Neuron (in vitro differentiated cells): ENCODE measurements at regions not wholly inside any gene's neighbourhood (a gene's known extent, or its start where the extent isn't known, plus 50 kb on each side); places are given as distances from the start of the nearest gene placed in this dataset.

Experiments
- H2AFZ ChIP-seq: one replicate; pipeline ENCODE4 v1.6.1; 2013; ENCODE audit warnings: low read depth, mild to moderate bottlenecking, inconsistent platforms, low read length, moderate library complexity
- H3K27me3 ChIP-seq: one replicate; pipeline ENCODE4 v1.6.1; 2013; ENCODE audit warnings: low read length; ENCODE audit not compliant: insufficient read depth
- H3K36me3 ChIP-seq: one replicate; pipeline ENCODE4 v1.6.1; 2013; ENCODE audit warnings: low read length; ENCODE audit not compliant: insufficient read depth
- H3K4me1 ChIP-seq: one replicate; pipeline ENCODE4 v1.6.1; 2013; ENCODE audit warnings: low read length; ENCODE audit not compliant: insufficient read depth
- H3K4me3 ChIP-seq: 2 replicates; pipeline ENCODE4 v1.5.1; 2013; ENCODE audit warnings: mild to moderate bottlenecking, low read length, moderate library complexity
- H3K9me3 ChIP-seq: one replicate; pipeline ENCODE4 v1.6.1; 2013; ENCODE audit warnings: low read length

DNA sequence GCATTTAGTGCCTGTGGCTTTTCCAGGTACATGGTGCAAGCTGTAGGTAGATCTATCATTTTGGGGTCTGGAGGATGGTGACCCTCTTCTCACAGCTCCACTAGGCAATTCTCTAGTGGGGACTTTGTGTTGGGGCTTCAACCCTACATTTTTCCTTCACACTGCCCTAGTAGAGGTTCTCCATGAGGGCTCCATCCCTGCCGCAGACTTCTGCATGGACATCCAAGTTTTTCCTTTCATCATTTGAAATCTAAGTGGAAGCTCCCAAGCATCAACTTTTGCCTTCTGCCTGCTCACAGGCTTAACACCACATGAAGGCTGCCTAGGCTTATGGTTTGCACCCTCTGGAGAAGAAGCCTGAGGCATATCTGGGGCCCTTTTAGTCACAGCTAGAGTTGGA lies 492.7 kb downstream of the PIK3C3 start:
- H3K4me1 ChIP-seq: peaks cover 11% of the 10 kb centered on the region
- no peak overlapping the region for H3K4me3 ChIP-seq
- H3K36me3 ChIP-seq: no peaks in the 10 kb centered on the region
- H3K27me3 ChIP-seq: no peaks in the 10 kb centered on the region
- H3K9me3 ChIP-seq: peaks cover 4% of the 10 kb centered on the region
- H2AFZ ChIP-seq: no peak overlapping the region

DNA sequence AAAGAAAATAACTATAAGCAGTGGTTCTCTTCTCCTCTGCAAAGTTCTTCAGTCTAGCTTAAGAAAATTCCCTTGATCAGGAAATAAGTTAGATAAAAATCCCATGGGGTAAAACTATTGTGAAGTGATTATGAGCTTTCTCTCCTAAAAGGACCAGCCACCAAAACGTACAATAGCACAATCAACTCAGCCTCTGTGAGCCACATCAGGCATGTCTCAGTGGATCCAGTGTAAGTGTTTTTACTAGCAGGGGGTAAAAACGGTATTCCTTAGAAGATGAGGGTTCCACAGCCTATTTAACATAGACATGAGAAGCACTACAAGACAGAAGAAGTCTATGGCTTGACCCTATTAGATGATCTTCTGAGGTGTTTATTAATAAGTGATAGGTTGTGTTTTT lies 503.2 kb downstream of the PIK3C3 start:
- H3K9me3 ChIP-seq: no peaks in the 10 kb centered on the region
- H3K27me3 ChIP-seq: no peaks in the 10 kb centered on the region
- no peaks in the 10 kb centered on the region for H3K4me1 ChIP-seq
- no peak overlapping the region for H2AFZ ChIP-seq
- no peak overlapping the region for H3K4me3 ChIP-seq
- no peaks in the 10 kb centered on the region for H3K36me3 ChIP-seq

DNA sequence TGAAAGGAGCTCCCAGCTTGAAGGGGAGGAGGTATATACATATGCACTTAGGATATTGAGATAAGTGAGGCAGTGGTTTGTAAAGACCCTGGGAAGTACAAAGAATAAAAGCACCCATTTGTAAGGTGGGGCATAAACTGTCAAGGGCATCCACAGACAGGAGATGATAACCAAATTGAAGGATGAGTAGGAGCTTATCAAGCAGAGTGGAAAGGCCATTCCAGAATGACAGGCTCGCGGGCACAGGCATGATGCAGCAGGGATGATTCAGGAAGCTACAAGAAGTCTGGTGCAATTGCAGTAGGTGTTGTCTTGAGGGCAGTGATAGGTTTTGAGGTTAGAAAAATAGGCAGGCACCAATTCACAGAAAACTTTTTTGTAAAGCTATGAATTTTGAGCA lies 504.8 kb downstream of the PIK3C3 start:
- H3K27me3 ChIP-seq: no peaks in the 10 kb centered on the region
- no peak overlapping the region for H3K4me3 ChIP-seq
- H2AFZ ChIP-seq: no peak overlapping the region
- H3K4me1 ChIP-seq: no peaks in the 10 kb centered on the region
- H3K9me3 ChIP-seq: no peaks in the 10 kb centered on the region
- no peaks in the 10 kb centered on the region for H3K36me3 ChIP-seq

DNA sequence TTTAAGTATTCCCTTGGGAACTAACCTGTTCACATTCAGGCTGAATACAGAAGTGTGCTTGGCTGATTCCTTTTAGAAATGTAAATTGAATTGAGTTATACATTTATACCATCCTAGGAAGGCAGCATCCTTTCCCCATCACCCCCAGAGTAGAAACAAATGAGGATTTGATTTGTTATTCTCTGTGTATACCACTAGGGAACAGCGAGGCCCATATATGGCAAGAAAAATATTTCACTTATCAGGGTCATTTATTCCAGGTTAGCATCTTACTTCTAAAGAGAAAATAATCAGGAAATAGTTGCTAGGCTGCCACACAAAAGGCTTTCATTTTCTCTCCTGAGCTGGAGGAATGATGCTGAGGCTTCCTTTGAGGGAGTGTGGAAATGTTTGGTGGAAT lies 516.9 kb downstream of the PIK3C3 start:
- H3K9me3 ChIP-seq: peaks cover 2% of the 10 kb centered on the region
- no peaks in the 10 kb centered on the region for H3K4me1 ChIP-seq
- no peak overlapping the region for H3K4me3 ChIP-seq
- H2AFZ ChIP-seq: no peak overlapping the region
- no peaks in the 10 kb centered on the region for H3K36me3 ChIP-seq
- H3K27me3 ChIP-seq: peaks cover 2% of the 10 kb centered on the region

DNA sequence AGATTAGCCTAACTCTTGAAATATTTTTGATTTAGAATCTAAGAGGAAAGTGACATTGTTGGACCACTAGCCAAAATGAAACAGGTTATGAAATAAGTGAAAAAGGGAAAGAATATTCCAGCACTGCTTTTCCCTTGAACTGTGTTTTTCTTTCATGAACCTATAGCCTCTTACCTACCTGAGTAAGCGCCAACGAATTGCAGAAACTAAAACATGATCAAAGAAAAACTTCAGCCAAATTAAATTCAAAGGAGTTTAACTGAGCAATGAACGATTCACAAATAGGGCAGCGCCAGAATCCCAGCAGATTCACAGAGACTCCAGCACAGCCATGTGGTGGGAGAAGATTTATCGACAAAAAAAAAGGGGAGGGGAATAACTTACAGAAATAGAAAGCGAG lies 518.6 kb downstream of the PIK3C3 start:
- Histone ChIP-seq H3K36me3 (no peaks in the 10 kb centered on the region), H3K4me3 (no peak overlapping the region), H2AFZ (no peak overlapping the region), H3K4me1 (no peaks in the 10 kb centered on the region), H3K27me3 (no peaks in the 10 kb centered on the region), H3K9me3 (peaks cover 2% of the 10 kb centered on the region)

DNA sequence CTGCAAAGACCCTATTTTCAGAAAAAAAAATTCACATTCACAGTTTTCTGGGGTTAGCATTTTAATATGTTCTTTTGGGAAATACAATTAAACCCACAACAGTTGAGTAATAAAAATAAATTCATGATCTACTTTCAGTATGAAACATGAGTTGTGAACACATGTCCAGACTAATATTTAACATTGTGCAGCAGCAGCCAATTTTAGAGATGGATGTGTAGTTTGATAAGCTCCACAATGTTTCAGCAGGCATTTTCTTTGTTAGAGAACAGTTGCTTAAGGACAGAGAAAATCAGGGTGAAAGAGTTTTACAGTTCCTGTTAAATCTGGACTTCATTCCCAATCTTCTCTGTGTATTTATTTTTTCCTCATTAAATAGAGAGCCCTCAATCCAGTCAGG lies 519.5 kb downstream of the PIK3C3 start:
- no peaks in the 10 kb centered on the region for H3K27me3 ChIP-seq
- H3K4me3 ChIP-seq: no peak overlapping the region
- peaks cover 2% of the 10 kb centered on the region for H3K9me3 ChIP-seq
- no peak overlapping the region for H2AFZ ChIP-seq
- H3K36me3 ChIP-seq: no peaks in the 10 kb centered on the region
- H3K4me1 ChIP-seq: no peaks in the 10 kb centered on the region

DNA sequence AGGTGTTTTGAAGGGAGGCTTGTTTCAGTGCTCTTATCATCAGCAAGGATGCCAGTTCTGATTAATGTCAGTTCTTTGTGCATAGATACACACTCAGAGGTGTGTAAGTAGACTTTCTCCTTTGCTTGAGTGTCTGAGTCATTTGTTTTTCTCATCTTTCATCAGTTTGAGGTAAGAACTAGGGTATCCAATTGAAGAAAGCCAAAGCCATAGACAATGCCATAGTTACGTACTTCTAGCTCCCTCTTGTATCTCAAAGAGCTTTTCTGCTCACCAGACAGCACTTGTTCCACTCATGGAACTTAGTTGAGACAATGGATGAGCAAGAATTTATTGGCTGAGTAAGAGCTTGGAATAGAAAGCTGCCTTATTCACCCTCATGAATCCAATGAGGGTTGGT lies 520.1 kb downstream of the PIK3C3 start:
- Histone ChIP-seq H2AFZ (no peak overlapping the region), H3K4me1 (no peaks in the 10 kb centered on the region), H3K27me3 (no peaks in the 10 kb centered on the region), H3K36me3 (no peaks in the 10 kb centered on the region), H3K4me3 (no peak overlapping the region), H3K9me3 (peaks cover 2% of the 10 kb centered on the region)

DNA sequence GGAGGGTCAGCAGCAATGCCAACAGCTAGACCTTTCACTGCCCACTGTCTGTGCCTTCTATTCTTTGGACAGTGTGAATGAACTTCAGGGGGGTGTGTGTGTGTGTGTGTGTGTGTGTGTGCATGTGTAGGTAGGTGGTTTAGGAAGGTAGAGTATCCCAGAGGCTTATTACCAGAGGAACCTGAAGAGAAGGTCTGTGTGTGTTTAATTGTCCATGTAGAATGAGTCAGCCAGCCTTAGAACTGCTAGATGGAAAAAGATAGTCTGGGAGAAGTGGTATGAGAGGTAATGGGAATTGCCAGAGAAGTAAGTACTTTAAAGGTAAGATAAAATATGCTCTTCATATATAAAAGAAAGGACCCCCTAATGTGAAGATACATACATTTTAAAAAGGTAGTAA lies 522.2 kb downstream of the PIK3C3 start:
- no peaks in the 10 kb centered on the region for H3K4me1 ChIP-seq
- no peaks in the 10 kb centered on the region for H3K9me3 ChIP-seq
- no peak overlapping the region for H2AFZ ChIP-seq
- H3K4me3 ChIP-seq: no peak overlapping the region
- H3K36me3 ChIP-seq: no peaks in the 10 kb centered on the region
- no peaks in the 10 kb centered on the region for H3K27me3 ChIP-seq

DNA sequence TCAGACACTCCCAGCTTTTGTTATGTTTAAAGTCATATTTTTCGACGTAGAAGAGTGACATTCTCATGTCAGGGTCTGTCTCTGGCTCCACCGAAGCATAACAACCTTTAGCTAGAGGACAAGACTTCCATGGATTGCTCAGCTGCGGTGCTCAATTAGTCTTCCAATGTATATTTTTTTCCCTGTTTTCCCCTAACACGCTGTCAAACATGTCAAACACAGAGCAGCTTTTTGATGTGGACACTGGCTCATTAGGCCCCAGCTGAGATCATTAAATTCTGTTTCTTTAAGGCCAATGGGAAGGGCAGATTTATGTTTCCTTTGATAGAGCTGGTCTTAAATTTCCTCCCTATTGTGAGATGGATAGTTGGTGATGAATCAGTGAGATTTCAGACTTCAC lies 525.4 kb downstream of the PIK3C3 start:
- H2AFZ ChIP-seq: no peak overlapping the region
- no peak overlapping the region for H3K4me3 ChIP-seq
- H3K27me3 ChIP-seq: no peaks in the 10 kb centered on the region
- H3K4me1 ChIP-seq: no peaks in the 10 kb centered on the region
- H3K36me3 ChIP-seq: no peaks in the 10 kb centered on the region
- no peaks in the 10 kb centered on the region for H3K9me3 ChIP-seq

DNA sequence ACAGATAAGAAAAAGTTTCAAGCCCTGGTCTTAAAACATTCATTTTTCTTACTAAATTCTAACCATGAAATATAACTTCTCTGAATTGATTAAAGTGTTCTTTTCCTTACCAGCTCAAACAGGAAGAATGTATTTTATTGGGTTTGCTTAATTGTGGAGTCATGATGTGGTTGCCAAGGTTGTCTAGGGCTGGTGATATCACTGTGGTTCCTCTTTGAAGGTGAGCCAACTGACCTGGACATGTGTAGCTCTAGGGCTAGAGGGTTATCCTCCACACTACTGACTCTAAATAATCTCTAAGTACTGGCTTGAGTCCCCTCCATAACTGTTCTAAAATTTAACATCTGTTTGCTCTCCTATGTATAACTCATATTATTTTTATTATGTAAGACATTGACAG lies 529.6 kb downstream of the PIK3C3 start:
- H3K4me3 ChIP-seq: no peak overlapping the region
- H3K36me3 ChIP-seq: no peaks in the 10 kb centered on the region
- no peaks in the 10 kb centered on the region for H3K9me3 ChIP-seq
- H3K27me3 ChIP-seq: no peaks in the 10 kb centered on the region
- no peaks in the 10 kb centered on the region for H3K4me1 ChIP-seq
- H2AFZ ChIP-seq: no peak overlapping the region

DNA sequence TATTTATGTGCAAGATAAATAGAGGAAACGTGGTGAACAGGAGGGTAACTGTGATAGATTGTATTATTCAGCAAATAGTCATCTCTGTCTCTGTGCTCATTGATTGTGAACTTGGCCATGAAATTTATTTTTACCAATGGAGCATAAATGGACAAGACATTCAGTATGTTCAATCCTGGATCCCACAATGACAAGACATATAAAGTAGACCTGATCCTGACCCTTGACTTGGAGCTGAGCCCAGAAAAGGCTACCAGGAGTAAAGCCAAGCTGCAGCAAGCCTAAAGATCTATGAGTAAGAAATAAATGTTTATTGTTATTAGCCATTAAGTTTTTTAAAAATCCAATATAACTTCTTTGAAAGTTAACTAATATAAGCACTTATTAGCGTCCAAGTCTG lies 531.2 kb downstream of the PIK3C3 start:
- Histone ChIP-seq H3K4me1 (no peaks in the 10 kb centered on the region), H3K4me3 (no peak overlapping the region), H3K27me3 (no peaks in the 10 kb centered on the region), H3K36me3 (no peaks in the 10 kb centered on the region), H3K9me3 (no peaks in the 10 kb centered on the region), H2AFZ (no peak overlapping the region)

DNA sequence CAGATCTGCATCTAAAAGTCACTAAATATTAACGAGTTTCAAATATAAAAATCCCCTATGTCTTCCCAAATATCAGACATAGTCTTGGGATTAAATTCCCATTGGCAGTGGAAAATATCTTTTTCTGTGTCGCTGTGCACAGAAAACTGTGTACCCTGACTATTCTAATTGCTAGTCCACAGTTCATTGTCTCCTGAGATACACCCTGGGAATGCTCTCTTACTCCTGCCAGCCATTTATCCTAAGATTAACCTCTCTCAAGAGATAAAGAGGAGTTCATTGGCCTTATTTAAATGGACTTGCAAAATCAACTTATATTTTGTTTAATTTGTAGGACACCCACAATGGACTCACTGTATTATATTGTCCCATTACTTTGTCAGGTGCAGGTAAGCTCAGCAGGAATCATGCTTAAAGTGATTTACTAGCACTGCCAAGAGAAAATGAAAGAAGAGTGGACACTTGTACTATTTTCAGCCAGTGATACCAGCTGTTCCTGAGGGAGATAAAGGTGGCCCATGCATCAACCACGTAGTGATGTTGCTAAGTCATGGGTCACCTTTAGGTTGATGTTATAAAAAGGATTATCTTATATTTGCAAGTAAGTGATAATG lies 553.8 kb downstream of the PIK3C3 start:
- H2AFZ ChIP-seq: no peak overlapping the region
- H3K36me3 ChIP-seq: no peaks in the 10 kb centered on the region
- H3K4me1 ChIP-seq: peaks cover 19% of the 10 kb centered on the region
- H3K27me3 ChIP-seq: no peaks in the 10 kb centered on the region
- no peaks in the 10 kb centered on the region for H3K9me3 ChIP-seq
- H3K4me3 ChIP-seq: no peak overlapping the region

DNA sequence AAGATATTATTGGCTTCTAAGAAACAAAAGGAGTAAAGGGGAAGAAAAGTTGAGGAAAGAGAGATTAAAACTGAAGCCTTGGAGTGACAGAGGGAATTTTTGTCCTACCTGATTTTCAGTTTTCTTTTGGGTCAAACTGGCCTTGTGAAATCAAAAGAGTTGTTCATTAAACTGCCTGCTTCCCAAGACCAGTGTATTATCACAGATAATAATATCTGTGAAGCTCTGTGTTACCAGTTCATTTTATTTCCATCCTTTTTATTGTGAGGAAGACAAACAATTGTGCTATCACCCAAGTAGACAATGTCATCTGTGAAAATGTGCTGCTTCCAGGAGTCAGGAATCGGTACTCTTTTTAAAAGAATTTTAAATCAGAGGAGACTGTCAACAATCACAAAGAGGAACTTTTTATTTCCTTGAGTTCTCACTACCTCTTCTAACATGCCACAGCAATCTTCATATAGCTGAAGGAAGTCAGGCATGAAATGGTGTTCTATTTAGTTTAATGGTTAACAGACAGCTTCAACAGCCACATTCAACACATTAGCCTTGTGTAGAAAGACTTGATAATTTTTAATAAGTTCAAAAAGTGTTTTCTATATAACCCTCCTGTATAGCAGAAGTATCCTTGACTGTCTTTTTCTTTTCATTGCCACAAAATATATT lies 554.8 kb downstream of the PIK3C3 start:
- Histone ChIP-seq H2AFZ (no peak overlapping the region), H3K9me3 (no peaks in the 10 kb centered on the region), H3K27me3 (no peaks in the 10 kb centered on the region), H3K4me1 (peaks cover 19% of the 10 kb centered on the region), H3K4me3 (no peak overlapping the region), H3K36me3 (no peaks in the 10 kb centered on the region)

DNA sequence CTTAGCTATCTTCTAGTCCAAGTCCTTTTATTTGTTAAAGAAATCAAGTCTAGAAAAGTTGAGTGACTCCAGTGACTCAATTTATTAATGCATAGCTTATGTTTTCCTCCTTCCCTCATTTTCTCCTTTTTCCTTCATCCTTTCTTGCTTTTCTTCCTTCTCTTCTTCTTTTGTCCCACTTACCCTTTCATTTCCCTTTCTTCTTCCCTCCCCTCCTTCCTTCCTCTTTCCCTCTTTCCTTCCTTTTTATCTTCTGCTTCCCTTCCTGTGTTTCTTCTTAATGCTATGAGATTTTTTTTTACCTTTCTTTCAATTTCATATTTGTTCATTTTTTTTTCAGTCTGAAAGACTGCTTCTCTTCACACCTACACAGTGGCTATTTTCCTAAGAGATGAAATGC lies 555.5 kb downstream of the PIK3C3 start:
- Histone ChIP-seq H2AFZ (no peak overlapping the region), H3K27me3 (no peaks in the 10 kb centered on the region), H3K4me1 (peaks cover 19% of the 10 kb centered on the region), H3K36me3 (no peaks in the 10 kb centered on the region), H3K9me3 (no peaks in the 10 kb centered on the region), H3K4me3 (no peak overlapping the region)
